Glomerular visceral epithelial cell (primary cell): ENCODE measurements at regions not wholly inside any gene's neighbourhood (a gene's known extent, or its start where the extent isn't known, plus 50 kb on each side); places are given as distances from the start of the nearest gene placed in this dataset.

Experiments used
- DNase-seq: peaks from one replicate; pipeline ENCODE4 v3.0.0-alpha.2; 2016; ENCODE audit errors: extremely low spot score

- no peak for DNase-seq
Measured at GRCh38 chr6:144723431-144723830, 438.3 kb downstream of the UTRN start.

- no peak for DNase-seq
Measured at GRCh38 chr6:144724818-144725217, 439.7 kb downstream of the UTRN start.

- peak; percentile 58 for DNase-seq
Measured at GRCh38 chr6:144725736-144726522, 440.8 kb downstream of the UTRN start.

GRCh38 chr6:144728804-144729203 is 443.7 kb downstream of the UTRN start:
- DNase-seq: no peak

- DNase-seq: no peak
Measured at GRCh38 chr6:144729502-144729901, 444.4 kb downstream of the UTRN start.

GRCh38 chr6:144730088-144730645 is 445.0 kb downstream of the UTRN start:
- DNase-seq: no peak

- DNase-seq: no peak
Measured at GRCh38 chr6:144731229-144731628, 446.1 kb downstream of the UTRN start.

GRCh38 chr6:144736763-144737162 is 451.6 kb downstream of the UTRN start:
- no peak for DNase-seq

GRCh38 chr6:144737998-144738397 is 452.9 kb downstream of the UTRN start:
- DNase-seq: no peak

- DNase-seq: no peak
Measured at GRCh38 chr6:144739873-144740272, 454.7 kb downstream of the UTRN start.

- no peak for DNase-seq
Measured at GRCh38 chr6:144741659-144742058, 456.5 kb downstream of the UTRN start.

- no peak for DNase-seq
Measured at GRCh38 chr6:144742779-144743178, 457.6 kb downstream of the UTRN start.

GRCh38 chr6:144744720-144745119 is 459.6 kb downstream of the UTRN start:
- DNase-seq: no peak

- DNase-seq: no peak
Measured at GRCh38 chr6:144745439-144745838, 460.3 kb downstream of the UTRN start.

- no peak for DNase-seq
Measured at GRCh38 chr6:144746902-144747469, 461.9 kb downstream of the UTRN start.

GRCh38 chr6:144749263-144749662 is 464.1 kb downstream of the UTRN start:
- no peak for DNase-seq

- no peak for DNase-seq
Measured at GRCh38 chr6:144753023-144753705, 468.0 kb downstream of the UTRN start.

- no peak for DNase-seq
Measured at GRCh38 chr6:144756469-144756868, 471.3 kb downstream of the UTRN start.

GRCh38 chr6:144757299-144757698 is 472.2 kb downstream of the UTRN start:
- DNase-seq: no peak

- DNase-seq: no peak
Measured at GRCh38 chr6:144757730-144758129, 472.6 kb downstream of the UTRN start.

- peak; percentile 21 for DNase-seq
Measured at GRCh38 chr6:144758602-144759001, 473.5 kb downstream of the UTRN start.

- DNase-seq: no peak
Measured at GRCh38 chr6:144762469-144762868, 477.3 kb downstream of the UTRN start.

GRCh38 chr6:144767051-144767450 is 481.9 kb downstream of the UTRN start:
- no peak for DNase-seq
